ENCODE measurements at regions not wholly inside any gene's neighbourhood (a gene's known extent, or its start where the extent isn't known, plus 50 kb on each side); places are given as distances from the start of the nearest gene placed in this dataset.

DNA sequence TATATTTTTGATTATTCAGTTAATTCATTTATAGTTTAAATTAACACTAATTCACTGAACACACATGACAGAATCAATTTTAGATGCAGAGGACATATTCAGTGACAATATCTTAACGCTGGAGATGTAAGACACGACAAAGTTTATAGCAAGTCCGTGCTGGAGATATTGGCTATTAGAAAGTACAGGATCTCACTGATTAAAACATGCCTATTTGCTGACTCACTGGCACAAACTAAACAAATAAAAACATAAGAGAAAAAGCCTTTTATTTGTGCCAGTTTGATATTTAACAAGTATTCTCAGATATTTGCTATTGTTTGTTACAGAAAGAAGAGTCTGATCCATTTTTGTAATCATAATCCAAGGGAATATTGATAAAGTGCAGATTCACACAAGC lies 1122.9 kb upstream of the B3GALT2 start:
- Histone ChIP-seq H3K36me3 (replicated peaks) (no peaks in the 10 kb centered on the region), H3K4me1 (no peaks in the 10 kb centered on the region), H3K9me3 (no peaks in the 10 kb centered on the region), H3K27me3 (ENCODE audit: low read depth) (no peaks in the 10 kb centered on the region), H3K4me3 (no peak overlapping the region)
- no peak for DNase-seq (ENCODE audit: low spot score in 2 of 2)
- in situ Hi-C loops (cut with MboI; ENCODE audit: low sequenced_read_pairs): no loop called here

DNA sequence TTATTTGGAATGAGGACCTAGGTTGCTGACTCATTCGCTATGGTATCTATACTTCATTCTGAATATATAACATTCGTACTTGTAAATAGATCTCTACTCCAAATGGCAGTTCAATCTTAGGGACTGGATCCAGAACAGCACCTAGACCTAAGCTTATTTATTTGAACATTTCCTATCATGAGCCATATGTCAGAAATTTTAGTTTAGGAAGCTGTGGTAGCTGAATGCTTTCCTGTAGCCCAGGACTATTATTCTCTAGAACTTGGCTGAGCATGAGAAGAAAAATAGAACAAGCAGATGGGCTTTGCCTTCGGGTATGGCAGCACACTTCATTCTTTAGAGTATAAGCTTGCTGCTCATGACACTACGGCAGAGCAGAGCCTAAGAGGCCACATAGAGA lies 1114.4 kb upstream of the B3GALT2 start:
- in situ Hi-C loops (cut with MboI; ENCODE audit: low sequenced_read_pairs): no loop called here
- no peaks in the 10 kb centered on the region for H3K27me3 ChIP-seq (ENCODE audit: low read depth)
- DNase-seq (ENCODE audit: low spot score in 2 of 2): no peak
- H3K9me3 ChIP-seq: no peaks in the 10 kb centered on the region
- H3K4me3 ChIP-seq: no peak overlapping the region
- no peaks in the 10 kb centered on the region for H3K4me1 ChIP-seq
- no peaks in the 10 kb centered on the region for H3K36me3 ChIP-seq (replicated peaks)

DNA sequence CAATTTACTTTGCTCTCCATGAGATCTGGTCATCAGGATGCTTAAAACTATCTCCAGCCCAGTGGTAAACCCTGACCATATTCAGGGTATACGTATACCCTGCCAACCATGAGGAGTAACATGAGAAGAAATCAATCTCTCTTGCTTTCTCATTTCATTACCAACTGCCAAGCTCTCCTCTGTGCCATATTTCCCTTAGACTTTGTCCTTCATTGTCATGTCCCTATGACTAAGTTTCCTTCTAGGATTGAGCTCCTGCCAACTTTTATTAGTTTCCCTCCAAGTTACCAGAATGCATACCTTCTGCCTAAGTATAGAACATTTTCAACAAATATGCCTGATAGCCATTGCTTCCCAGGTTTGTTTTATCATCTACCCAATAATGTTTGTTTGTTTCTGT lies 1113.9 kb upstream of the B3GALT2 start:
- no peak overlapping the region for H3K4me3 ChIP-seq
- in situ Hi-C loops (cut with MboI; ENCODE audit: low sequenced_read_pairs): no loop called here

DNA sequence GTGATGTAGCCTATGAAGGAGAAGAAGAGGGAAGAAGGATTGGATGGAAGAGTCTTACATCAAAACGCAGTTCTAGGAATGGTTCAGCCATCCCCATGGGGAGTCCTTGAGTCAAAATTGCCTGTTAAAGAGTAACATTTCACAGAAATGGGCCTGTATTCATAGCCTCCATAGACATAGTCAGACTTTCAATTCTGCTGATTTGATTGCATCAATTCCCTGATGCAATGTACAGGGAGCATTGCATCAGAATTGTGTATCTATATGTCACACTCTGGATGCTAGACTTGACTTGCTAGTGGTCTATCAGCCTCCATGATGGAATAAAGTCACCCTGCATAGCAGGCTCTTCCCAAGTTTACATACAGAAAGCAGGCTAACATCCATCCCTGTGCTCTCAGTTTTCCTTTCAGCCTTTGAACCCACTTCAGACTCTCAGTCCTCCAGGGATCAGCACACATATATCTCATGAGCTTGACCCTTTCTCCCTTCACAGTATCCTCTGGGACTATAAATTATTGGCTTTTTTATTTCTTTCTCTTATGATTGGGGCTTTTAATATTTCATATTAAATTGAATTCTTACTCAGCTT lies 1111.7 kb upstream of the B3GALT2 start:
- no peak for DNase-seq (ENCODE audit: low spot score in 2 of 2)
- H3K9me3 ChIP-seq: no peaks in the 10 kb centered on the region
- no peaks in the 10 kb centered on the region for H3K4me1 ChIP-seq
- no peaks in the 10 kb centered on the region for H3K27me3 ChIP-seq (ENCODE audit: low read depth)
- H3K36me3 ChIP-seq (replicated peaks): no peaks in the 10 kb centered on the region
- no peak overlapping the region for H3K4me3 ChIP-seq
- in situ Hi-C loops (cut with MboI; ENCODE audit: low sequenced_read_pairs): no loop called here

More for the DNA sequence above, 1113.9 kb upstream of the B3GALT2 start:
- DNase-seq (ENCODE audit: low spot score in 2 of 2): no peak
- no peaks in the 10 kb centered on the region for H3K36me3 ChIP-seq (replicated peaks)
- H3K27me3 ChIP-seq (ENCODE audit: low read depth): no peaks in the 10 kb centered on the region
- H3K4me1 ChIP-seq: no peaks in the 10 kb centered on the region
- H3K9me3 ChIP-seq: no peaks in the 10 kb centered on the region

DNA sequence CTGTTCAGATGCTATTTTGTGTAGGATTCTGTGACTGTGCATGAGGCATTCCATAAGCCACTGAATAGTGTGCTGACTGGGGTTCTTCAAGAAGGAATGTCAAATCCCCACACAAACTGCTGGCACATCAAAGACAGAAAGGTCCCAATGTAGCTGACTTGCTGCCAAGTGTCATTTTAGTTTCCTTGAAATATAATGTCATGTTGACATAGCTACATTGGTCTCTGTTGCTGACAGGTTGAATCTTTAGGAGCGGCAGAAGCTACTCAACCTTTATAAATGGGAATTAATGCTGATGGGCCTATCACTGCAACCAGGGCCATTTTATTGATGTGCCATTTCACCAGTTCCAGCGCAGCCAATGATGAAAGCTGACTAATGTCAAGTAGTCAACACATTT lies 1110.7 kb upstream of the B3GALT2 start:
- H3K36me3 ChIP-seq (replicated peaks): no peaks in the 10 kb centered on the region
- no peaks in the 10 kb centered on the region for H3K4me1 ChIP-seq

DNA sequence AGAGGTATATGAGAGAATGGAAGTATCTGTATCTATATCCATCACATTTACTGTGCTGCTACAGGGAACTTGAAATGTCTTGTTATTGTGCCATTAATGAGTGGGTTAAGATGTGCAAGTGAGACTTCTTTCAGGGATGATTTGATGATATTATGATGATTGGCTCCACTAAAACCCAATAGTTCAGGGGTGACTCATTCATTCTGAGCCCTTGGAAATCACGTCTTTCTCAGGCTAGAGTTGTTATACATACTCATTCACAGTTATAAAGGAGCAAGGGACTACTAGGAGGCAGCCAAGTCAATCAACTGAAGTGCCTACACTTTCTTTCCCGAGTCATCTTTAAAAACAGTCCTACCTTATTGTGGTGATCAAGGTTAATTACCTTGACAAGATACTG lies 1109.8 kb upstream of the B3GALT2 start:
- in situ Hi-C loops (cut with MboI; ENCODE audit: low sequenced_read_pairs): no loop called here
- no peaks in the 10 kb centered on the region for H3K36me3 ChIP-seq (replicated peaks)

More for the DNA sequence above, 1110.7 kb upstream of the B3GALT2 start:
- H3K27me3 ChIP-seq (ENCODE audit: low read depth): no peaks in the 10 kb centered on the region
- no peak for DNase-seq (ENCODE audit: low spot score in 2 of 2)
- no peak overlapping the region for H3K4me3 ChIP-seq
- H3K9me3 ChIP-seq: no peaks in the 10 kb centered on the region
- in situ Hi-C loops (cut with MboI; ENCODE audit: low sequenced_read_pairs): no loop called here

DNA sequence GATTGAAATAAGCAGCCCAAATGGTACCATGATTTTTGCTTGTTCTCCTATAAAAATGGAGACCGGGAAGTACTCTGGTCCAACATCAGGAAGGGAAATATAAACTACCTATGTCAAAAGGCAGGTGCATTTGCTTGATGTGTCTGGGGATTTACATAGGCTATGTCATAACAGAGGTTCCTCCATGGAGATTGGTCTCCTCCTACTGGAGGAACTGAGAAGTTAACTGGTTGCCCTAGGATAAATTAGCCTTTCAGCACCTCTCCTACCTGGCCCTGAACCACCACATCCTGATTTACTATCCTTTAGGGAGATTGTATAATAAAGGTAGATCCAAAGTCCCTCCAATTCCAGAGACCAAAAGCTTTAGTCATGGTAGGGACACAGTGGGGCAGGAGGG lies 1109.3 kb upstream of the B3GALT2 start:
- Histone ChIP-seq H3K36me3 (replicated peaks) (no peaks in the 10 kb centered on the region), H3K9me3 (no peaks in the 10 kb centered on the region), H3K27me3 (ENCODE audit: low read depth) (no peaks in the 10 kb centered on the region), H3K4me1 (no peaks in the 10 kb centered on the region), H3K4me3 (no peak overlapping the region)
- peak; percentile 10 to 16 for DNase-seq (ENCODE audit: low spot score in 2 of 2)
- in situ Hi-C loops (cut with MboI; ENCODE audit: low sequenced_read_pairs): no loop called here

More for the DNA sequence above, 1109.8 kb upstream of the B3GALT2 start:
- Histone ChIP-seq H3K4me1 (no peaks in the 10 kb centered on the region), H3K27me3 (ENCODE audit: low read depth) (no peaks in the 10 kb centered on the region), H3K4me3 (no peak overlapping the region), H3K9me3 (no peaks in the 10 kb centered on the region)
- DNase-seq (ENCODE audit: low spot score in 2 of 2): no peak

DNA sequence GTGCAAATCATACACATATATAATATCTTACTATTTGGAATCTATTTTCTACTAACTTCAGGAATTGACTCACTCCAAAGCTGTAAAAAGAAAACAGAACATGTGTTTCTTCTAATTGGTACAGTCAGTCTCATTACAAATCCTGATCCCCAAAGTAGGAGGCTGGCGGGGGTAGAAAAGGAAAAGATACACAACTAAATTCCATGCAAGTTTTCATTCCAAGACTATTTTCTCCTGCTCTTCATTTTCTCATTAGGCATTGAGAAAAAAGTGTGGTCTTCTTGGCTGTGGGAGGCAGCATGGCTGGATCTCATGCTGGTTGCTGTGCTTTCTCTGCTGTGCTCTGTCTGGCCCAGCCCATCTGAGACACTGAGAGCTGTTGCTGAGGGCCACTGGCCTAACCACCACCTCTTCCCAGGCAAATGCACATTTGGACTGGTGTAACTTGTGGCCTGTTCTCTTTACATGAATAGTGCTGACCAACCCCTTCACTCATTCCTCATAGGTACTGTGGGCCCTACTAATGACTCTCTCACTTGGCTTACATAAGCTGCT lies 1107.5 kb upstream of the B3GALT2 start:
- in situ Hi-C loops (cut with MboI; ENCODE audit: low sequenced_read_pairs): no loop called here
- Histone ChIP-seq H3K4me3 (no peak overlapping the region), H3K27me3 (ENCODE audit: low read depth) (no peaks in the 10 kb centered on the region), H3K9me3 (no peaks in the 10 kb centered on the region), H3K4me1 (no peaks in the 10 kb centered on the region), H3K36me3 (replicated peaks) (no peaks in the 10 kb centered on the region)
- no peak for DNase-seq (ENCODE audit: low spot score in 2 of 2)

DNA sequence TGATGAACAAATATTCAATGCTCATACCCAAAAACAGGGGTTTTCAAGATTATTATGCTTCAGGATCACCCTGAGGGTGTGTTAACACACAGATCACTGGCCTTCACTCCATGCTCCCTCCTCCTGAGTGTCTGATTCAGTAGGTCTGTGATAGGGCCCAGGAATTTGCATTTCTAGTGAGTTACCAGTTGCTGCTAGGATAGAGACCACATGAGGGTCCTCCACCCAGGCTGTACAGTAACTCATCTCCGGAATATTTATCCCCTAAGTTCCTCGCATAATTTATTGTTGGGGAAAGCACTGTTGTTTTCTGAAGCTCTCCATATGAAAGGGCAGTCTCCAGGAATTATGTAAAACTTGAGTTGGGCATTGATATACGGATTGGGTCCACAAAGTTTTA lies 1106.6 kb upstream of the B3GALT2 start:
- Histone ChIP-seq H3K4me3 (no peak overlapping the region), H3K4me1 (no peaks in the 10 kb centered on the region), H3K27me3 (ENCODE audit: low read depth) (no peaks in the 10 kb centered on the region), H3K36me3 (replicated peaks) (no peaks in the 10 kb centered on the region), H3K9me3 (no peaks in the 10 kb centered on the region)
- no peak for DNase-seq (ENCODE audit: low spot score in 2 of 2)
- in situ Hi-C loops (cut with MboI; ENCODE audit: low sequenced_read_pairs): no loop called here

DNA sequence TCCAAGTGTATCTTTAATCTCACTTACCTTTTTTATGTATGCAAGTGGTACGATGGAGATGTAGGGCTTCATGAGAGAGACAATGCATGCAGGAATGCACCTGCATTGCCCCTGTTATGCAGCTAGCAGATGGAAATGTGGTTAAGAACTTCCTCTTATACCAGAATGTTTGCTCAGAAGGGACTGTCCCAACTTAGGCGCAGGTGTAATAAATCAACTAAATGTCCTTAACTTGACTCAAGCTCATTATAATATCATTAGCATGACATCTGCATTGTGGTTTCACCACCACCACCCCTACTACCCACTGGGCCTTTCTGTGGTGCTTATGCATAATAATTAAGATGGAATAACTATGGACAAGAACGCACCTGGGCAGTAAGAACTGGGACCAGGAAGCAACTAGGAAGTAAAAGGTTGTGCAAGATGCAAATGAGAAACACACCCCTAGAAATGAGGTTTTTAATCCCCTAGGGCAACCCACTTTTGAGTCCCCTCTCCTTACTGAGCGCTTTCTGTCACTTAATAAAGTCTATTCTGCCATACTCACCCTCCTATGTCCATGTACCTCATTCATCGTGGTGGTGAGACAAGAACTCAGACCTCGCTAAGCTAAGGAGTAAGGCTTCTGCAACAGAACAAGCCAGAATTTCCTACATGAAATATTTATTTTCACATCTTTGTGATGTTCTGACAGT lies 1103.3 kb upstream of the B3GALT2 start:
- Histone ChIP-seq H3K4me3 (no peak overlapping the region), H3K4me1 (no peaks in the 10 kb centered on the region), H3K9me3 (no peaks in the 10 kb centered on the region), H3K27me3 (ENCODE audit: low read depth) (no peaks in the 10 kb centered on the region), H3K36me3 (replicated peaks) (no peaks in the 10 kb centered on the region)
- DNase-seq (ENCODE audit: low spot score in 2 of 2): no peak
- in situ Hi-C loops (cut with MboI; ENCODE audit: low sequenced_read_pairs): no loop called here

DNA sequence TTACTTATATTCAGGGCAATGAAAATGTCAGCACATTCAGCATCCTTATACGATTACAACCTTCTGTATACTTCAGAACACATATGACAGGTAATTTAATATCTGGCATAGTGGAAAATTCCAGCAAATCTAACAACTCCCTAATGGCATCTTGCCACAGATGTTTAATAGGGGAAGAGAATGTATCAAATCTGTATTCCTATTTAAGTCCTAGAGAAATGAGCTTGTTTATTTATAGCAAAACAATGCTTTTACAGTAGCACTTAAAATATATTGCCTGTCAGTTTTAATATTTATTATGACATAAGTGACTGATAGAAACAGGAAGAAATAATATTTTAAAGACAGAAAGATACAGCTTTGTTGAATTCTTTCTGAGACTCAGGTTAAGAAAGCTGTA lies 1101.8 kb upstream of the B3GALT2 start:
- Histone ChIP-seq H3K4me3 (no peak overlapping the region), H3K9me3 (no peaks in the 10 kb centered on the region), H3K27me3 (ENCODE audit: low read depth) (no peaks in the 10 kb centered on the region), H3K4me1 (no peaks in the 10 kb centered on the region), H3K36me3 (replicated peaks) (no peaks in the 10 kb centered on the region)
- in situ Hi-C loops (cut with MboI; ENCODE audit: low sequenced_read_pairs): no loop called here
- no peak for DNase-seq (ENCODE audit: low spot score in 2 of 2)

DNA sequence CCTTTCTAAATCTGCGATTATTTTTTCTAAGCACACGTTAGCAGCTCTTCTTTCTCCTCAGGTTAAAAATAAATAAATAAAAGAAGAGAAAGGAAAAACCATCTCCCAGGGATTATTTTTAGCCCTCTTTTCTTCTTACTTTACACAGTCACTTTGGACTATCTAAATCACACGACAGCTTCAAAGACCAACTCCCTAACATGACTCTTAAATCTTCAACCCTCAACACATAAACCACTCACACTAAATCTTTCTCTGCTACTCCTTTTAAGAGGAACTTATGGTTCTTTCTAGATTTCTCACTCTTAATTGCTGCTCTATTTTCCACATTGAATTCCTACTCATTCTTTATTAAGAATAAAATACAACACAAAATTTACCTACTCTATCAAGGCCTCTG lies 1095.0 kb upstream of the B3GALT2 start:
- Histone ChIP-seq H3K36me3 (replicated peaks) (no peaks in the 10 kb centered on the region), H3K4me1 (no peaks in the 10 kb centered on the region), H3K4me3 (no peak overlapping the region), H3K9me3 (no peaks in the 10 kb centered on the region), H3K27me3 (ENCODE audit: low read depth) (no peaks in the 10 kb centered on the region)
- in situ Hi-C loops (cut with MboI; ENCODE audit: low sequenced_read_pairs): no loop called here
- no peak for DNase-seq (ENCODE audit: low spot score in 2 of 2)

DNA sequence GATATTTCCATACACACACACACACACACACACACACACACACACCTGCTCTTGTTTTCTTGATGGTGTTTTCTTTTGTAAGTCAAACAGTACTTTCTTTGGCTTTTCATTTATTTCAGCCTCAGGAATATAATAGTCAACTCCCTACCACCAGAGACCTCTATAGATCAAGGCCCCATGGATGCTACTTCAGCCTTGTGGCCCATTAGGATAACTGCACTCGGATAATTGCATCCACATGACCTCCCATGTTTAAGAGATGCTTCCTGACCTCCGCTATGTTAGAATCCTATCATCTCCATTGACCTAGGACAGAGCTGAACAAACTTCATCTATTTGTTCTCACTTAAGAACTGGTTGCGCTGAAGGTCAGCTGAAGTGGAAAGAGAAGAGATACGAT lies 1094.0 kb upstream of the B3GALT2 start:
- H3K27me3 ChIP-seq (ENCODE audit: low read depth): no peaks in the 10 kb centered on the region
- H3K4me3 ChIP-seq: no peak overlapping the region
- no peaks in the 10 kb centered on the region for H3K9me3 ChIP-seq
- H3K36me3 ChIP-seq (replicated peaks): no peaks in the 10 kb centered on the region
- H3K4me1 ChIP-seq: no peaks in the 10 kb centered on the region
- no peak for DNase-seq (ENCODE audit: low spot score in 2 of 2)
- in situ Hi-C loops (cut with MboI; ENCODE audit: low sequenced_read_pairs): no loop called here

DNA sequence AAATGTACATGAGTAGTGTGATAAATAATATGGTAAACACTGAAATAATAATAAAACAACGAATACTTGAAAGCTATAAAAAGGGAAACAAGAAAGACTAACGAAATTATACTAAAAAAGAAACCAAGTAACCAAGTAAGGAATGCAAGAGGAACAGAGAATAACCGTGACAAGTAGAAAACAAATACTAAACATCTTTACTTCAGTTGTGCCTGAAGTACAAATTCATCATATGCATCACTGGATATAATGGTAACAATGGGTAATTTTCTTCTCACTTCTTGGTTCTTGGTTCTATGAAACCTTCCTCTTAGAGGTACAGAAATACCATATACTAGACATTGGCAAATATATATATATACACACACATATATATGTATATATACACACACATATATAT lies 1093.6 kb upstream of the B3GALT2 start:
- no peaks in the 10 kb centered on the region for H3K4me1 ChIP-seq
- no peaks in the 10 kb centered on the region for H3K36me3 ChIP-seq (replicated peaks)
- H3K9me3 ChIP-seq: no peaks in the 10 kb centered on the region
- H3K4me3 ChIP-seq: no peak overlapping the region
- in situ Hi-C loops (cut with MboI; ENCODE audit: low sequenced_read_pairs): no loop called here
- DNase-seq (ENCODE audit: low spot score in 2 of 2): no peak
- H3K27me3 ChIP-seq (ENCODE audit: low read depth): no peaks in the 10 kb centered on the region
